GM19193 (cell line): ENCODE measurements at regions not wholly inside any gene's neighbourhood (a gene's known extent, or its start where the extent isn't known, plus 50 kb on each side); places are given as distances from the start of the nearest gene placed in this dataset.

Experiments
- POLR2A ChIP-seq: IDR thresholded peaks from 4 replicates; pipeline ENCODE4 v1.6.1; 2011; ENCODE audit not compliant: insufficient read depth, insufficient read length; ENCODE audit errors: extremely low read depth

- no peak for TF ChIP-seq POLR2A
Observed at GRCh38 chr20:17866234-17867001, 102.2 kb downstream of the SNX5 start.

DNA sequence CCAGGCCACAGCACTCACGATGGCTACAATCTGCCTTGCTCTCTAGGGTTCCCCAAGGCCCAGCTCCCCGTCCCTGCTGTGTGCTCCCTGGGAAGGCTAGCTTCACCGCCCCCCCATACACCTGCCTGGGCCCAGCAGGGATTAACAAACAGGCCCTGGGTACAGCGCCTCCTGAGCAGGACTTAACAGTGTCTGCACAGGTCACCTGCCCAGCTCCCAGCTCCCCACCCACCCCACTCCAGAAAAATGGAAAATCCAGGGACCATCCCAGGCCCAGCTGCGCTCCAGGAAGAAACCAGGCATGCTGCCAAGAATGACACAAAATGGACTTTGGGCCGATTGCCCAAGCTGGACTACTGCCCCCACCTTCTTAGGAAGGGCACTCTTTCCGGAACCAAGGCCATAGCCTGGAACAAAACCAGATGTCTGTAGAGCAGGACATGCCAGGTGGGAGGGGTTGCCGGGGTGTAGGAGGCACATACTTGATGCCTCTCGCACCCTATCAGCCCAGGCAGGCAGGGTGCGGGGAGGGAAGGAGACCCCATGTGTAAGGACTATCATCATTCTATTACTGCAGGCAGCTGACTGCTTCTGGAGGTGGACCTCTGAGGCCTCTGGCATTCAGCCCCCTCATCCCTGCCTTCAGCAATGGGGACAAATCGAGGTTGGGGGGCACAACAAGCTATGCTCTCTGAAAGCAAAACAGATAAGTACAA is 104.9 kb downstream of the SNX5 start:
- TF ChIP-seq POLR2A, result no peak

- TF ChIP-seq POLR2A, result no peak
Observed at GRCh38 chr20:17863209-17863576, 105.4 kb downstream of the SNX5 start.

DNA sequence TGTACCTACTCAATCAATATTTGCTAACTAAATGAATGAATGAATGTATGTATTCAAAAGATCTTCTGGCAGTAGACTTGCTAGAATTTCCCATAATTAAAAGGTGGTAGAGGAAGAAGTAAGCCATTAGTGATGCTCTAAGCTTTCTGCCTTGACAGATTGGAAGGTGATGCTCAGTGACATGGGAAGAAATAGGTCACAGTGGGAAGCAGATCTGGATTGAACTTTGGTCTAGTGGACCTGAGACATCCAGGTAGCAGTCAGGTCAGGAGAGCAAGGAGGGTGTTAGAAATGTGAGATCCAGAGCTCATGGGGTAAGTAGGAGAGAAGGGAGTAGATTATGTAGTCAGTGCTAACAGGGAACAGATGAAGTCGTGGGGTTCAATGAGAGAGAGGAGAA is 106.4 kb downstream of the SNX5 start:
- no peak for TF ChIP-seq POLR2A

DNA sequence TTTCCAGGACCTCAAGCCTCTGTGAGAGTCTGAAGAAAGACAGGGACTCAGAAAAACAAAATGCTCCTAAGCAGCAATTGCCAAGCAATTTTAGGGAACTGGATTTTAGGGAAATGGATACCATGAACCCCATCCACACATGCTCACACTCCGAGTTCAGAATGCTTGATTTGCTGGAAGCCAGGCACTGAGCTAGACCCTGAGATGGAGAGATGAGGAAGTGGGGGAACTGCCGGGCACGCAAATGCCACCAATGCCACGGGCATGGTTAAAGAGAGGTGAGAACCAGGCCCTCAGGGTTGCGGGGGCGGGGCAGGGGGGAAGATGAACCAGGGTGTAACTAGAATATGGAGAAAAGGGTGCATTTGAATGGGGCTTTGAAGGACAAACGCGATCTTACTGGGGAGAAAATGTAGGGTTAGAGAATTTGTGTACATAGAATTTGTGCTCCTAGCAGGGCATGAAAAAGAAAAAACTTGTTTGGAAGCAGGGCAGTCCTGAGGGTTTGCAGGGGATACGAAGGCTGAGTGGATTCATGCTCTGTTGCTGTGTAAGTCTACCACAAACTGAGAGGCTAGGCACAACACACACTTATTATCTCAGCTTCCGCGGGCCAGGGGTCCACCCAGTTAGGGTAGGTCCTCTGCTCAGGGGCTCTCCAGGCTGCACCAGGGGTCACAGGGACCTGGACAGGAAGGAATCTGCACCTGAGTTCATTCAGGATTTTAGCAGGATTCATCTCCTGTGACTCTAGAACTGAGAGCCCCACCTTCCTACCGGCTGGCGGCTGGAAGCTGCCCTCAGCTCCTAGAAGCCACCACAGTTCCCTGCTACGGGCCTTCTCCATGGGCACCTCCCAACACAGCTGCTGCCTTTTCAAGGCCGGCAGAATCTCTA is 108.0 kb downstream of the SNX5 start:
- TF ChIP-seq POLR2A, result no peak

DNA sequence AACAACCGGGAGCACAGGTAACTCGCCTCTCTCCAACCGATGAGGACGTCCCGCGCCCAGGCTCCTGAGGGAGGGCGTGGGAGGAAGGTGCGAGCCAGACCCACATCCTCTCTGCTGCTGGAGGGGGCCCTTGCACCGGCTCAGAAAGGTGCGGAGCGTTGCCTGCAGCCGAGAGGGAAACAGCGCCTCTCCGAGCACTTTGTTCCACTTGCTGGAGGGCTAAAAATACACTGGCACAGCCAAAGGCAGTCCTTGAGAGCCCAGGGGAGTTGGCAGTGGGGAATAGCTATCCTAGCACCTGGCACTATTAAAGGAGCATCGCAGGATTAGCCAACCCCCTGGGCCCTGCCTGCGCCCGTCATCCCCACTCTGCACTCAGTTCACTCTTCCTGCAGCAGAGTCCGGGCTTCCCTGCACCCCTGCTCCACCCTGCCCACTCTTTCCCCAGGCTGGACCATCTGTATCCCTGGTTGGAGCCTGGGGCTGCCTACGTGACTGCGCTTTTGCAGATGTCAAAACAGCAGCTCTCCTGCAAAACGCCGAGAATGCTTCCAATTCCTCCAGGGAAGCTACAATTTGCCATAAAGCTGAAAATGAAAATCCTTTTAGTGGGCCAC is 108.9 kb downstream of the SNX5 start:
- TF ChIP-seq POLR2A, result no peak

DNA sequence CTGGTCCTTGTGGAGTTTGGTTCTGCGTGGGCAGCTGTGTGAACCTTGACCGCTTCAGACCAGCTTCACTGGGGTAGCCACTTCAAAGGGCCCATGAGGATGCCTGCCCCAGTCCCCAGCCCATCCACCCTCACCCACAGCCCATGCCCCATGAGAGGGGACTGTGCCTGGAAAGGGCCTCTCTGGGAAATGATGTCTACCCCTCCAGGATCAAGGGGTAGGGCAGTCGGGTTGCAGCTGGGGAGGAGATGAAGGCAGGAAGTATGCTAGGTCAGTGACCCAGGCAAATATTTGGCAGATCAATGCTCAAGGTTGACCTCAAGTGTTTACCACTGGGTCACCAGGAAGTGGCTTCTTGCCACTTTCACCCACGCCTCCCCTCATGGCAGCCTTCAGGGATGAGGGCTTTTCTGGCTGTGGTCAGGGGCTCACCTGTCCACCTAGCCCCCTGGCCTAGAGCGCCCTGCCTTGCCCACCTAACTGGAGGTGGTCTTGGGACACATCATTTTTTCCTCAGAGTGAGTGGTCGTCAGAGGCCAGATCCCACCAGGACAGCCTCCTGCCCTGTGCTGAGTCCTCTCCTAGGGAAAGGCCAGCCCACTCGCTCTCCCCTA is 109.5 kb downstream of the SNX5 start:
- TF ChIP-seq POLR2A, result peak; percentile 19

DNA sequence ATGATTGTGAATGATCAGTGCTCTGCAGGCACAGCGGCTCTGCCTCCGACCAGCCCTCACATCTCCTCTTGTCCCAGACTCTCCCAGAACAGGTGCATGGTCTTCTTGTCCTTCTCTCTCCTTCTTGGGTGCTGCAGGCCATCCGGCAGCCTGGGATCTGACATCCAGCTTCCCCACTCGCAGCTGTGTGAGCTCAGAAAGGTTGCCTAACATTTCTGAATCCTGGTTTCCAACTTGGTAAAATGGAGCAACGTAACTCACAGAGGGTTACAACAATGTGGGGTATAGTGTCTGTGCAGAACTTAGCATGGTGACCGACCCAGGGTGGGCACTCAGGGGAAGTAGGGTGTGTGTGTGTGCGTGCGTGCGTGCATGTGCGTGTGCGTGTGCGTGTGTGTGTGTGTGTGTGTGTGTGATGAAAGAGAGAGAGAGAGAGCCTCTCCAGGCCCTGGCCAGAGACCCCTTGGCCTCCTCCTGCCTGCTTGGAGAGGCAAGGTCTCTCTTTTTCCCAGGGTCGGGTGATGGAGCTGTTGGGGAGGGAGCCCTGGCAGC is 110.1 kb downstream of the SNX5 start:
- TF ChIP-seq POLR2A, result no peak

GRCh38 chr20:17857639-17858449 is 110.8 kb downstream of the SNX5 start:
- TF ChIP-seq POLR2A, result no peak

DNA sequence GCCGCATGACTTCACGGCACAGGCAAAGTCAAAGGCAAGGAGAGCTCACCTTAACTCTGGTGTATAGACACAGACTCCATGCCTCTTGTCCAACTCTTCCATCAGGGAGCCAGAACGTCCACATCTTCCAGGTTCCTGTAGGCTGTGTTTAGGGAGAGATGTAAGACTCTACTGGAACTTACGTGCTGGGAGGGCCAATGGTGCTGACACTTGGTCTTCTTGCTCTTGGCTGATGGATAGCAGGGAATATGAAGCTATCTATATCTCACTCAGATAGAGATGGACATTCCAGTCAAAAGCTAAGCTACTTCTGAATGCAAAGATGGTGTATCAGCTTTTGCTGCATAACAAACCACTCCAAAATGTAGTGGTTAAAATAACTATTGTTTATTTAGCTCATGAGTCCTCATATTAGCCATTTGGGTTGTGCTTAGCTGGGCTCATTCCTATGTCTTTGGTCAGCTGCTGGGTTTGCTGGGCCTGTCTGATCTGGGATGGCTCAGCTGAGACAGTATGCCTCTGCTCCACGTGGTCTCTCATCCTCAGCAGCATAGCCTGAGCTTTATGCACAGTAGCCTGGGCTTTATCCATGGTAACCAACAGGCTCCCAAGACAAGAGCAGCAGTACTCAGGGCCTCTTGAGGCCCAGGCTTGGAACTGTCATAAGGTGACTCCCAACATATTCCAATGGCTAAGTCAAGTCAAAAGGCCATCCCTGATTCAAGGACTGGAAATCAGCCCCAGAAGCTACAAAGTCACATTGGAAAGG is 111.6 kb downstream of the SNX5 start:
- TF ChIP-seq POLR2A, result no peak

GRCh38 chr20:17856024-17856564 is 112.5 kb downstream of the SNX5 start:
- TF ChIP-seq POLR2A, result no peak

DNA sequence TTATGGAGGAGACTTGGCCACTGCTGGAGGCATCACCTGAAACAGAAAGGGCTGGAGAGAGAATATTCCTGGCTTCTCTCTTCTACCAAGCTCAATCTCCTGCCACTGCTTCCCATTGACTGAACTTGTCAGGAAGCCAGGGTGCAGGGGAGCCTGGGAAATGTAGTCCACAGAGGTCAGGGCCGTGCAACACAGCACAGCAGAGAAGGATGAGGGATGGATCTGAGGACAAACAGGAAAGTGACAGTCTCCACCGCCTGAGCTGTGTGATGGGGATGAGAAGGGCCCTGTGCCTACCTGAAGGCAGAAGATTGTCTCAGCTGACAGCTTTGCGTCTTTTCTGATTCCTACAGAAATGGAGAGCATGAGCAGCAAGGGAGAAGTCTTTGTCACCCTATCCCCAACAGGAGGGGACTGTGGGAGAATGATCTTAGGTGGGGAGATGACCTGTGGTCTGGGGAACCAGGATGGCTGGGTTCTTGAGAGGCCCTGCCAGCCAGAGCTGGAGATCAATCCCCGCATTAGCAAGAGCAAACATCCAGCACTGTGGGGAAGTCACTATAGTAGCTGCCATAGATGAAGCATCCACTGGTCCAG is 114.2 kb downstream of the SNX5 start:
- no peak for TF ChIP-seq POLR2A
